BE2C (cell line): ENCODE measurements at regions not wholly inside any gene's neighbourhood (a gene's known extent, or its start where the extent isn't known, plus 50 kb on each side); places are given as distances from the start of the nearest gene placed in this dataset.

ENCODE experiments used
- DNase-seq: peaks from one replicate; pipeline ENCODE4 v3.0.0-alpha.2; 2020
- H3K27me3 ChIP-seq: fragments of 250-450 bp; sonication (Bioruptor Pico); 2 replicates; pipeline ENCODE4 v1.5.1; 2020; ENCODE audit warnings: mild to moderate bottlenecking
- H3K36me3 ChIP-seq: fragments of 250-450 bp; sonication (Bioruptor Pico); 2 replicates; pipeline ENCODE4 v1.5.1; 2020; ENCODE audit warnings: mild to moderate bottlenecking
- H3K4me1 ChIP-seq: fragments of 250-450 bp; sonication (Bioruptor Pico); 2 replicates; pipeline ENCODE4 v1.5.1; 2020
- H3K4me3 ChIP-seq: 2 replicates; pipeline ENCODE4 v1.5.1; 2011; ENCODE audit warnings: low read depth, low read length
- H3K9me3 ChIP-seq: fragments of 250-450 bp; sonication (Bioruptor Pico); 2 replicates; pipeline ENCODE4 v1.5.1; 2020
- CTCF ChIP-seq: IDR thresholded peaks from 2 replicates; pipeline ENCODE4 v1.5.1; 2012; ENCODE audit warnings: mild to moderate bottlenecking, low read depth, low read length

DNA sequence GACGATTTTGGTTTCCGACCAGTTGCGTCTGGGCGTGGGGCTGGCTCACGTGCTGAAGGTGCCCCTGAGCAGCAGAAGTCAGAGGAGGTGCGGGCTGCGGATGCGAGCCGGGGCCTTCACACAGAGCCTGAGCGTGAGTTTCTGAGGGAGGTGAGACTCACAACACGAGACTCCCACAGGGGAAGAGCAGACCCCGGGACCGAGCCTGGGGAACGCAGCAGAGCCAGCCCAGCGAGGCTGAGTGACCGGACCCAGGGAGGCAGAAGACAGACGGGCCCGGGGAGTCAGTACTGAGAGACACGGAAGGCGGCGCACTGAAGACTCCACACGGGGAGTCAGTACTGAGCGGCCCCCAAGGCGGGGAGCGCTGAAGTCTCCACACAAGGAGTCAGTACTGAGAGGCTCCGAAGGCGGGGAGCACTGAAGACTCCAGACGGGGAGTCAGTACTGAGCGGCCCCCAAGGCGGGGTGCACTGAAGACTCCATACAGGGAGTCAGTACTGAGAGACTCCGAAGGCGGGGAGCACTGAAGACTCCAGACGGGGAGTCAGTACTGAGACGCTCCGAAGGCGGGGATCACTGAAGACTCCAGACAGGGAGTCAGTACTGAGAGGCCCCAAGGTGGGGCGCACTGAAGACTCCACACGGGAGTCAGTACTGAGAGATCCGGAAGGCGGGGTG lies 77.8 kb downstream of the DLL1 start:
- Histone ChIP-seq H3K4me1 (no peaks in the 10 kb centered on the region), H3K4me3 (no peak overlapping the region), H3K9me3 (no peaks in the 10 kb centered on the region), H3K27me3 (no peaks in the 10 kb centered on the region), H3K36me3 (no peaks in the 10 kb centered on the region)
- no peak for DNase-seq
- no peak for TF ChIP-seq CTCF

GRCh38 chr6:170212051-170212756 lies 78.7 kb downstream of the DLL1 start:
- H3K36me3 ChIP-seq = no peaks in the 10 kb centered on the region
- no peaks in the 10 kb centered on the region for H3K27me3 ChIP-seq
- TF ChIP-seq CTCF = no peak
- H3K9me3 ChIP-seq = no peaks in the 10 kb centered on the region
- H3K4me3 ChIP-seq = no peak overlapping the region
- DNase-seq = no peak
- H3K4me1 ChIP-seq = no peaks in the 10 kb centered on the region

GRCh38 chr6:170211404-170212025 lies 79.4 kb downstream of the DLL1 start:
- Histone ChIP-seq H3K9me3 (no peaks in the 10 kb centered on the region), H3K4me1 (no peaks in the 10 kb centered on the region), H3K4me3 (no peak overlapping the region), H3K27me3 (no peaks in the 10 kb centered on the region), H3K36me3 (no peaks in the 10 kb centered on the region)
- no peak for DNase-seq
- no peak for TF ChIP-seq CTCF

- no peaks in the 10 kb centered on the region for H3K36me3 ChIP-seq
- H3K27me3 ChIP-seq = no peaks in the 10 kb centered on the region
- no peak for TF ChIP-seq CTCF
- H3K4me1 ChIP-seq = no peaks in the 10 kb centered on the region
- H3K9me3 ChIP-seq = no peaks in the 10 kb centered on the region
- H3K4me3 ChIP-seq = no peak overlapping the region
- no peak for DNase-seq
These were observed 80.1 kb downstream of the DLL1 start for GRCh38 chr6:170210651-170211403.

DNA sequence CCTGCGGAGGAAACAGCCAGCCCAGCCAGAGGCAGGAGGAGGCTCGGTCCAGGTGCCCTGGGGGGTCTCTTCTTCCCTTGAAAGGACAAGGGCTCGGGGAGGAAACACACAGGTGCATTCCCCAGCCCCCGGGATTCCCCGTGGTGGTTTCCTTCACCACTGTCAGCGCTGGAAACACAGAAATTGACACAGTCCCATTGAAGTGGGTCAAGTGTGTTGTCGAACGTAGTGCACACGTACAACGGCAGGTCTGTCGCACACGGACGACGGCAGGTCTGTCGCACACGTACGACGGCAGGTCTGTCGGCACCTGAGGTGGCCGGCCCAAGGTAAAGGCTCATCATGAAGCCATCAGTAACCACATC lies 80.9 kb downstream of the DLL1 start:
- DNase-seq = no peak
- TF ChIP-seq CTCF = no peak
- Histone ChIP-seq H3K4me3 (no peak overlapping the region), H3K4me1 (no peaks in the 10 kb centered on the region), H3K9me3 (no peaks in the 10 kb centered on the region), H3K36me3 (no peaks in the 10 kb centered on the region), H3K27me3 (no peaks in the 10 kb centered on the region)
